GM21619 (cell line): ENCODE measurements at regions not wholly inside any gene's neighbourhood (a gene's known extent, or its start where the extent isn't known, plus 50 kb on each side); places are given as distances from the start of the nearest gene placed in this dataset.

Source experiments
- ATAC-seq: cut with Tn5 transposase; IDR thresholded peaks from one replicate; pipeline ENCODE4 v1.9.1; 2021; ENCODE audit not compliant: unreplicated experiment

- no peak for ATAC-seq
These were observed 1121.4 kb downstream of the XPNPEP1 start for GRCh38 chr10:108801775-108802517.

GRCh38 chr10:108801220-108801619, 1122.1 kb downstream of the XPNPEP1 start:
- no peak for ATAC-seq

GRCh38 chr10:108797573-108797972, 1125.7 kb downstream of the XPNPEP1 start:
- ATAC-seq, result no peak

GRCh38 chr10:108791794-108792474, 1131.4 kb downstream of the XPNPEP1 start:
- no peak for ATAC-seq

- no peak for ATAC-seq
These were observed 1132.3 kb downstream of the XPNPEP1 start for GRCh38 chr10:108791030-108791429.

- ATAC-seq, result peak; percentile 90
These were observed 1133.4 kb downstream of the XPNPEP1 start for GRCh38 chr10:108789919-108790318.

- no peak for ATAC-seq
These were observed 1134.0 kb downstream of the XPNPEP1 start for GRCh38 chr10:108789336-108789735.

GRCh38 chr10:108788891-108789290, 1134.4 kb downstream of the XPNPEP1 start:
- no peak for ATAC-seq

- ATAC-seq, result no peak
These were observed 1135.4 kb downstream of the XPNPEP1 start for GRCh38 chr10:108787932-108788331.

GRCh38 chr10:108785011-108785410, 1138.3 kb downstream of the XPNPEP1 start:
- ATAC-seq, result no peak

- ATAC-seq, result no peak
These were observed 1138.8 kb downstream of the XPNPEP1 start for GRCh38 chr10:108784534-108784933.

GRCh38 chr10:108783897-108784296, 1139.4 kb downstream of the XPNPEP1 start:
- ATAC-seq, result peak; percentile 76

- no peak for ATAC-seq
These were observed 1140.9 kb downstream of the XPNPEP1 start for GRCh38 chr10:108782411-108782810.

GRCh38 chr10:108779501-108779900, 1143.8 kb downstream of the XPNPEP1 start:
- ATAC-seq, result no peak

GRCh38 chr10:108775911-108776475, 1147.3 kb downstream of the XPNPEP1 start:
- ATAC-seq, result no peak

GRCh38 chr10:108771106-108771505, 1152.2 kb downstream of the XPNPEP1 start:
- ATAC-seq, result no peak

- no peak for ATAC-seq
These were observed 1157.5 kb downstream of the XPNPEP1 start for GRCh38 chr10:108765794-108766193.

- no peak for ATAC-seq
These were observed 1165.4 kb downstream of the XPNPEP1 start for GRCh38 chr10:108757946-108758345.

- no peak for ATAC-seq
These were observed 1167.7 kb downstream of the XPNPEP1 start for GRCh38 chr10:108755646-108756045.

- no peak for ATAC-seq
These were observed 1170.0 kb downstream of the XPNPEP1 start for GRCh38 chr10:108753326-108753725.

- peak; percentile 72 for ATAC-seq
These were observed 1174.3 kb downstream of the XPNPEP1 start for GRCh38 chr10:108749042-108749441.

- no peak for ATAC-seq
These were observed 1187.2 kb downstream of the XPNPEP1 start for GRCh38 chr10:108736111-108736510.
